GM18511 (cell line): ENCODE measurements at regions not wholly inside any gene's neighbourhood (a gene's known extent, or its start where the extent isn't known, plus 50 kb on each side); places are given as distances from the start of the nearest gene placed in this dataset.
"Not testable (repeated sequence)": the region's sequence is repeated elsewhere in the genome, so short reads cannot be mapped to it uniquely, and the experiment has no call there.

Source experiments
- ATAC-seq: cut with Tn5 transposase; IDR thresholded peaks from one replicate; pipeline ENCODE4 v1.9.1; 2021; ENCODE audit warnings: mild to moderate bottlenecking, moderate library complexity; ENCODE audit not compliant: unreplicated experiment

DNA sequence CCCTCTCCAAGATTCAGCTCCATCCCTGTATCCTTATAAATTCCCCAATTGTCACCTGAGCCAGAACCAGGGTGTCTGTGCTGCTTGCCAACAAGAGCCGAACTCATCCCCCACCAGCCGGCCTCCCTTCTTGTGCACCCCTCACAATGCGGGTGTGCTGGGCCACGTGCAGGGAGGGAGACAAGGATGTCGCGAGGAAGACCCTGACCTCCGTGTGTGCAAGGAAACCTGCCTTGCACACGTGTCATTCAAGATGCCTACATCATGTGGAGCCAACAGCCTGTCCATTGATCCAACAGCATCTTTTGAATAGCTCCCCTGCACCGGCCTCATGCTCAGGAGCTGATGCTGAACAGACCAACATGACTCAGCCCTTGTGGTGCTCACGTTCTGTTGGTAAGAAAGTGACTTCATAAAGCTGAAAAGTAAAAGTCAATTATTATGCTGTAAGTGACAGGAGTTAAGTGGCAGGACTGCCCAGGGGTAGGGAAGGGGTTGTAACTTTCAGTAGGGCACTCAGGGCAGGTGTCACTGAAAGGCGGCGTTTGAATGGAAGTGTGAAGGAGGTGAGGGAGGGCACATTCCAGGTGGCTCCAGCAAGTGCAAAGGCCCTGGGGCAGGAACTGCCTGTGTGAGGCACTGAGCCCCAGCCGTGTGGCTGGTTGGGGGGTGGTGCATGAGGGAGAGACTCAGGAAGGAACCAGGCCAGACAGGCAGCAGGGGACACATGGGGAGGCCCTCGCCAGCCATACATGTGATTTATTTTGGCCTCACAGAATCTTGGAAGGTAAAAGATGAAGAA is 302.2 kb downstream of the FOXL1 start:
- ATAC-seq, result no peak

DNA sequence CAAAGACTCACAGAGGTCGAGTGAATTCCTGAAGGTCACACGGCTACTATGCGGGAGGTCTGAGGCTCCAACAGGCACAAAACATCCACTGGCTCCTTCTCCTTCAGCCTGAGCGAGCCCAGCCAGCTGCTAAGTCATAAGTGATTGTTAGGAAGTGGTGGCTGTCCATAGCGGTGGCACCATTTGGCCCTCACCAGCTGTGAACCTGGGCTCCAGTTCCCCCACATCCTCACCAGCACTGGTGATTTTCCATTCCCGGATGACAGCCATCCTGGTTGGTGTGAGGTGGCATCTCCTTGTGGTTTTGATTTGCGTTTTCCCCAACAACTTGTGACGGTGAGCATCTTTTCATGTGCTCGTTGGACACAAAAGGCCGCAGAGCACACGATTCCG is 302.8 kb downstream of the FOXL1 start:
- no peak for ATAC-seq

DNA sequence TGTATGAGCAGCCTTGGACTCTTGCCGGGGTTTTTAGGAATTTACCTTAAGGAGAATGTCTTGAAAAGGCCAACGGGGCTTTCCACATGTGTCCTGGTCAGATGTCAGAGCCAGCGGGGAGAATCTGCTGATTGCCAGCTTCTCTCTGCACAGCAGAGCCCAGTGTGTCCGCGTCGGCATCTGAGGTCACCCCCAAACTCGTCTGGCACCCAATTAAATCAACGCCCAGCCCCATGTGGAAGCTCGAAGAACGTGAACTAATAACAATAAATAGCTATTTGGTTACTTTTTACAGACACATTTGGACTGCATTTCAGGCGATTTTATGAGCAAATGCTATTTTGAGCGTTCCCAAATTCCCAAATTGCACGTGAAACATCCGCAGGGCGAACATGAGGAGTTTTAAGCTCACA is 303.5 kb downstream of the FOXL1 start:
- ATAC-seq, result no peak

DNA sequence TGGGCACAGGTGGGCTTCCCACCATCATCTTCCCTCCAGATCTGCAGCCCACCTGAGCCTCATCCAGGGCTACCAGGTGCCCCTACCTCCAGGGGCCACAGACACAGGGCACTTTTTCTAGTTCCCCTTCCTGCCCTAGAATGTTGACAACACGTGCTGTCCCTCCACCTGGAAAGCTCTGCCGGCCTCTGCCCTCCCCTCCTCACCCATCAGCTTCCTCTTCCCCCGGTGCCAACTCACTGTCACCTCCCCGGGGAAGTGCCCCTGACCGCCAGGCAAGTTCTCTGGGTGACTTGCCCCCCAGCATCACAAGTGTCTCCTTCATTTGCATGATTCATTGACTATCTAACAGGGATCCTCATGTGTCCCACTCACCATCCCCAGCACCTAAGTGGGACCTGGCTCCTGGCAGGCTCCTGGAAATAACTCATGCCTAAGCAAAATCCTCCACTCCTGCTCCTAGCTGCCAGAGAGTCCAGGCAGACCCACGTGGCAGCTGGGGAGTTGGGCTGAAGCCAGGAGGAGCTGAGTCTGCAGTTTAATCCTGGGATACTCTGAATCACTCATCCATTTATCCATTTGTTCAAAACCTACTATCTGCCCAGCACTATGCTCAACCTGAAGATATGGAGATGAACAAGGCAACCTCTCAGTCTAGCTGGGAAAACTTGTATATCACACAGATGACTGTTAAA is 304.4 kb downstream of the FOXL1 start:
- no peak for ATAC-seq

DNA sequence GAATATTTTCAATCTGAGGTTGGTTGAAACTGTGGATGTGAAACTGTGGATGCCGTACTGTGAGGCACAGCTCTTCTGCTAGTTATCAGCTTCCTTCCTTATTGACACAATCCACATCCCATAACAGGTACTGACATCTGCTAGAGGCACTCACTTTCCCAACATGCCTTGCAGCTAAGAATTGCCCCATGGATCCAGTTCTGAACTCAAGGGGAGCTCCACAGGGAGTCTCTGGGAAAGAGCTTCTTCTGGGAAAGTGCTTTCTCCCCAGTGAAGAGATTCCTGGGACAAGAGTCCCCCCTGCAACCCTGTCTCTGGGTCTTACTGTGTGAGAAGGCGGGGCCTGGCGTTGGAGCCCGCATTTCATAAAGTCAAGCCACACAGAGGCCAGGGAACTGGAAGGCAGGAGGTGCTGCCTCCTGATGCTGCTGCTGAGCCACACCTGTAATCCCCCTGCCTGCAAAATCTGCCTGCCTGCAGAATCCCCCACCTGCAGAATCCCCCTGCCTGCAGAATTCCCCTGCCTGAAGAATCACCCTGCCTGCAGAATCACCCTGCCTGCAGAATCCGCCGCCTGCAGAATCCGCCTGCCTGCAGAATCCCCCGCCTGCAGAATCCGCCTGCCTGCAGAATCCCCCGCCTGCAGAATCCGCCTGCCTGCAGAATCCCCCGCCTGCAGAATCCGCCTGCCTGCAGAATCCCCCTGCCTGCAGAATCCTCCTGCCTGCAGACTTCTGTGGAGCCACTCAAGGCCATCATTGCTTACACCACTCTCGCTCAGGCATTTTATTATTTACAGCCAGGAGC is 305.4 kb downstream of the FOXL1 start:
- ATAC-seq, result no peak

DNA sequence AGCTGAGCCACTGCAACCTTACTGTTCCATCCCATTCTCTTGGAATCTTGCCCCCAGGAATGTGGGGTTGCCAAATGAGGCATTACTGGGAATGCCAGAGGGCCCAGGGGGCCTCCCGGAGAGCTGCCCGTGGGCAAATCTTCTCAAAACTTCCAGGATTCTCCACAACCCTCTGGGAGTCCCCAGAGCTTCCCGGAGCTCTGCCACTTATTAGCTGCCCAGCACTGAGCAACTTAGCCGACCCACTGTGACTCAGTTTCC is 306.0 kb downstream of the FOXL1 start:
- no peak for ATAC-seq

DNA sequence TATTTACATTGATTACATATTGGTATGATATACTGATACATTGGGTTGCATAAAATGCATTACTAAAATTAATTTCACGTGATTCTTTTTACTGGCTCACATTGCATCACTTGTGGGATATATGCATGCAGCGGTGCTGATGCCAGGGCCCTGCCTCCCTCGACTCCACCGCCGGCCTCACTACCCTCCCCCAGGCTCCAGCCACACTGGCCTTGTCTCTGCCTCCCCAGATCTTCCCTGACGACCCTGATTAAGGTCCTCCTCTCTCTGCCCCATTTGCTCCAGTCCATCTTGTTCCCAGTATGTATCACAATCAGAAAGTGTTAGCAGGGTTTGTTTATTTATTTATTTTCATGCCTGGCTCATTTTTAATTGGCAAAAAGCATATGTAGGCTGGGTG is 306.8 kb downstream of the FOXL1 start:
- no peak for ATAC-seq

DNA sequence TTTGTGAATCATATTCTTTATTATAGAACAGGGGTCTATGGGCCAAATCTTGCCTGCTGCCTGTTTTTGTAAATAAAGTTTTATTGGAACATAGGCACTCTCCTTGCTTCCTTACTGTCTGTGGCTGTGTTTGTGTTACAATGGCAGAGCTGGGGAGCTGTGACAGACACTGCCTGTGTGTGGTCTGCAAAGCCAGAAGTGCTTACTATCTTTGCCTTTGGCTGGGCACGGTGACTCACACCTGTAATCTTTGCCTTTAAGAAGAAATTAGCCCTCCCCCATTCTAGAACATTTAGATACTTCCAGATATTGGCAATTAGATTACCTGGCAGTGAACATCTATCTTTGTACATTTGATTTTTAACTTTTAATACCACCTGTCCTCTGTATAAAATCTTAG is 308.3 kb downstream of the FOXL1 start:
- ATAC-seq, result no peak

DNA sequence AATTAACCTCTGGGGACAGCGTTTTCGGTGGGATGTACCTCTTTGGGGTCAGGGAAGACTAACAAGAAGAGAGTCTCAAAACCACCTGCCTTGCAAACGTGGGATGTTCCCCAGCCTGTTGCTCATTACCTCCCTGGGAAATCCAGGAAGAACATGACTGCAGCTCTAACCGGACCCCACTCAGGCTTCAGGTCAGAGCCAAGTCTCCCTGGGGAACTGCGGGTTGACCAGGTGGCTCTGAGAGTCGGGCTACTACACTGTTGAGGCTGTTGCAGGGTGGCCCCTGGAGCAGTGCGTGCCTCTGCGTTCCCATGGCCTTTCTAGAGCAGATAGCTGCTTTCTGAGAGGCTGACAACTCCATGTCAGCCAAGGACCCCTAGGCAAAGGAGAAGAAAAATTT is 309.1 kb downstream of the FOXL1 start:
- ATAC-seq, result no peak

DNA sequence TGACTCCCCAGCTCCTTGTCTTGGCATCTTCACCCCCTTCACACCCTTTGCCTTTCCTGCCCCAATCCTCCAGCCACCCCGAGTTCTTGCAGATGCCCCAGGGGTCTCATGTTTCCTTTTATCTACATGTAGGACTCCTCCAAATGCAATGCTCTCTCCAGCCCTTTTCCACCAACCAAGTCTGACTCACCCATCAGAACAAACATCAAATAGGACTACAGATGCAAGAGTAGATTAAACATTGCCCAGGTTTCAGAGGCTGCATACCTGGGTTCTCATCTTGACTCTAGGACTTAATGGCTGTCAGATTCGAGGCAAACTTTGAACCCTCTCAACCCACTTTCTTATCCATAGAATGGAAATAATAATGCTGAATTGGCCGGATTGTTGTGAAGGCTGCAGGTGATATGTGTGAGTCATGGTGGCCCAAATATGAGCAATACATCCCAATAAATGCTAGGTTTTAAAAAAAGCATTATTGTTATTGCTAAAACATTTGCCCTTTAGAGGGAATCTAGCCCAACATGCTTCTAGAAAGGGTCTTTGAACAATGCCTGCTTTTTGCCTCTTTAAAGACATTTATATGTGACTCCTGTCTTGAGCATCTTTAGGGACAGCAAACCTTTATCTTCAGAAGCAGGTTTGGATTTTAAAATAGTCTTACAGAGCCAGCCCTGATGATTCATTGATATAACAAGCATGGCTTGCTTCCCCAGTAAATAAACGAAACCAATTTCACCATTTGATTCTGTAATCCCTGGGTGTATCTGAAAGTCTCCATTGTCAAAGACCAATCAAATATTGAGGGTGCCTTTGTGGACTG is 310.1 kb downstream of the FOXL1 start:
- no peak for ATAC-seq

DNA sequence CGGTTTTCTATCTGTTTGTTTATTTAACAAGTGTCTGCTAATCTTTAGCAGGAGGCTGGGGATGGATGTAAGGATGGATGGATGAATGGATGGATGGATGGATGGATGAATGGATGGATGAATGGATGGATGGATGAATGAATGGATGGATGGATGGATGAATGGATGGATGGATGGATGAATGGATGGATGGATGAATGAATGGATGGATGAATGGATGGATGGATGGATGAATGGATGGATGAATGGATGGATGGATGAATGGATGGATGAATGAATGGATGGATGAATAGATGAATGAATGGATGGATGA is 310.7 kb downstream of the FOXL1 start:
- not testable (repeated sequence) for ATAC-seq

DNA sequence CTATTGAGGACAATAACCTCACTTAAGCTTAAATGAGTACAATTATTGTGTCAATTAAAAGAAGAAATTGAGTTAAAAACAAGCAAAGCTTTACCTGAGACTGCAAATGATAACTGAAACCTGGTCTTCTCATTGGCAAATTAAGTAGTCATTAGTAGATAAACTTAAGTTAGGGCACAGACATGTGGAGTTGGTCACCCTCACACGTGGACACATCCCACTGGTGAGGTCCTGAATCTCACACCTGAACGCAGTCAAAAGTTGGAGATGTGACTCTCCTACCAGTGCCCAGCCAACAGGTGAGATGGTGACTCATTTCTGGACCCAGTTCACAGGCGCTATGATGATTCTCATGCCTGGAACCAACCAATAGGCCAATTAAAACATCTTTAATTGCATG is 311.6 kb downstream of the FOXL1 start:
- ATAC-seq, result no peak

DNA sequence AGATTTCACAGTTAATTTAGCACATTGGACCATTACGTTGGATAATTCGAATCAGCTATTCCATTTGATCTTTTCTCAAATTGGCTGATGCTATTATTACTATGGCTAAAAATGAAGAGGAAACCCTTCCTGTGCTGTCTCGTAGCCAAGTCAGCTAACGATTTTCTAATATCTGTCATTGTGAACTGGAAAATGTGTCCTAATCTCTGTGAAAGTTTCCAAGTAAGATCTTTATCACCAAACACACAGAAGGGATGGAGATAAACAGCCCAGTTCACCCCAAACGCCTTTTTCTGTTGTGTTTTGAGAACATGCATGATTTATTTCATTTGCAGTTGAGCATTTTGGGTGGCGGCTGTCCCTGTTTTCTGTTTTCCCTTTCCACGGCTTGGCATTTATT is 312.8 kb downstream of the FOXL1 start:
- no peak for ATAC-seq

DNA sequence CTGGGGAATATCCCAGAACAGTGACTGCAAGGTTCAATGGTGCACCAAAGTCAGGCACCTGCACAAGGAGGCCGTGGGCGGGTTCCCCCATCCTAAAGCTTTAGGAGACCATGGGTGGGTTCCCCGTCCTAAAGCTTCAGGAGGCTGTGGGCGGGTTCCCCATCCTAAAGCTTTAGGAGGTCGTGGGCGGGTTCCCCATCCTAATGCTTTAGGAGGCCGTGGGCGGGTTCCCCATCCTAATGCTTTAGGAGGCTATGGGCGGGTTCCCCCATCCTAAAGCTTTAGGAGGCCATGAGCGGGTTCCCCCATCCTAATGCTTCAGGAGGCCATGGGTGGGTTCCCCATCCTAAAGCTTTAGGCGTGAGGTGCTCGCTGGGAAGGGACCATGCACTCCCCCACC is 313.3 kb downstream of the FOXL1 start:
- no peak for ATAC-seq

DNA sequence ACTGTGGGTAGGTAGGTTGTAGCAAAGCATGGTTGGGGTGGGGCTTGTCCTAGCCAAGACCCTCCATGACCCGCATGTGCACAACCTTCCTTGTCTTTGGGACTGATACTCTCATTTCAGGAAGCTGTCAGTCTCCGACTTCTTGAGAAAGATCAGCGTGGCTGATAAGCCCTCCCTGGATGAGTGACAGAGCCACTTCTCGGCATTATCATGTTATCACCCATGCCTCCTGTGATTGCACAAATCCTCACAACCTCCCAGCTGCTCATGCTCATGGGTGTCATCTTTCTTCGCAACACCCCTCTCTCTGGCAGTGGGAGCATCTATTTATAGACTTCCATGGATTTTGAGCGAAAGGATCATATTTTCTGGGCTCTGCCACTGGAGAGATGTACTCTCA is 314.2 kb downstream of the FOXL1 start:
- ATAC-seq, result no peak

DNA sequence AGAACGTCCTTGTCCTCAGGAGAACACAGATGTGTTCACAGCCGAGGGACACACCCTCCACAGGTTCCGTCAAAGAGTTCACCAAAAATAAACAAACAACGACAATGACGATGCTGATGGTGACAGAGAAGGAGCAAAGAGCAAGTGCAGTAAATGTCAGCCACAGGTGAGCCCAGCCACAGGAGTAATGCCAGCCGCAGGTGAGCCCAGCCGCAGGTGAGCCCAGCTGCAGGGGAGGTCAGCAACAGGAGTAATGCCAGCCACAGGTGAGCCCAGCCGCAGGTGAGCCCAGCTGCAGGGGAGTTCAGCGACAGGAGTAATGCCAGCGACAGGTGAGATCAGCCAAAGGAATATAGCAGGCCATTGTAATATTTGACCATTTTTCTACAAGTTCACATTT is 315.2 kb downstream of the FOXL1 start:
- ATAC-seq, result no peak

DNA sequence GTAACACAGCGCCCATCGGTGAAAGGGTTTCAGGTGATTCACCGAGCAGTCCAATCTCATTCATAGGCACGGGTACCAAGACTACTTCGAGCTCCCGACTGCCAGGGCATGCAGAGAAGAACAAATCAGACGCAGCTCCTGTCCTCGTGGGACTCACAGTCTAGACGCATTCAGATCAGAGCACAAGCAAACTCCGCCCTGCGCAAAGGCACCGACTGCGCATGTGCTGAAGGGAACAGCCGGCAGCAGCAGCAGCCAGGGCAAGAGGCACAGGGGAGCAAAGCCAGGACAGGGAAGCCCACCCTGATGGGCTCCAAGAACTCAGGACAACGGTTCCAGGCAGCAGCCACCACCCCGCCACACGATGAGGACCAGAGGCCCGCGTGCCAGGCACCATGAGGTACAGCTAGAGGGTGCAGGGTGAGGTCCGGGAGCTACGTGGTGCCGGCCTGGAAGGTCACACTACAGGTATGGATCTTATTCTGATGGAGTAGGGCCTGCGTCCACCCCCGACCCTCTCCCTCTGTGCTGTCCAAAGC is 315.7 kb downstream of the FOXL1 start:
- ATAC-seq, result no peak

DNA sequence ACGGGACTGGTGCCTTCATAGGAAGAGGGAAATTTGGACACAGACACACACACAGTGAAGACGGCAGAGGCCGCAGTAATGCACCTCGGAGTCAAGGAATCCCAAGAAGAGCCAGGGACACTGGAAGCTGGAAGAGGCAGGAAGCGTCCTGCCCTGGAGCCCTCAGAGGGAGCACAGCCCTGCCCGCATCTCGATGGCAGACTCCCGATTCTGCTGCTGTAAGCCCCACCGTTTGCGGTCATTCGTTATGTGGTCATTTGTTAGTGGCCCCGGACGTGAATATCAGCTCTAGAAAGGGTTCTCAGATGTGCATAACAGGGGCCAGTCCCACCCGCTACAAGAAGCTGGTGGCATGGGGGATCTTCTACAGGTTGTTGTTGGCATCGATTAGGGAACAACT is 316.6 kb downstream of the FOXL1 start:
- ATAC-seq, result no peak

DNA sequence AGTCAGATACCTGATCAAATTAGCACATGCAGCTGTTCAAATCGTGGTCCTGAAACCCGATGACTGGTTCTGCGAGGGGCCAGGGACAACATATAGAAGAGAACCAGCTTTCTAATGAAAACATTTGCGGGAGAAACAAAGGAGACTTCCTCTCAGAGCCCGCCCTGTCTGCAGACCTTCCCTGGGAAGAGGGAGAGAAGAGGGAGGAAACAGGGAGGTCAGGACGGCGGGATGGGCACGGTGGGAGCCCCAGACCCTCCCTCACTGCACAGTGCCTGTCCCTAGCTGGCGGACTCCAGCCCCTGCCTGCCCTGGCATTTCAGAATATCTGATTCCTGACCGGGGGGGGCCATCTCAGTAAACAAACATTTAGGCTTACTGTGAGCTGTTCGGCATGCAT is 317.3 kb downstream of the FOXL1 start:
- ATAC-seq, result no peak

DNA sequence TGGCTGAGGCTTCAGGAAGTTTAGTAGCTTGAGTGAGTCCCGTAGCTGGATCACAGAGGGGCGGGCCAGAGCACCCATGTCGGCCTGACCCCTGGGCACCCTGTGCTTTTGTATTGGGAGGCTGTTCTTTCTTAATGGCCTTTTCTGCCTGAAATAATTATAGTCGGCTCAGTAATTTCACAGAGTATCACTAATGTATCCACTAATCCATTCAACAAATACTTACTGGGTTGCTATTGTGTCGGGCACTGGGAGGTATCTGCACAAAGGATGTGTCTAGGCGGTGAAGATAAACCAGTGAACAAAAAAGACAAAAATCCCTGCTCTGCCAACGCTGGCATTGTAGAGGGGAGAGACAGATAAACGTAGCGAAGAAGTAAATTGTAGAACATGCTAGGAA is 318.6 kb downstream of the FOXL1 start:
- ATAC-seq, result no peak

DNA sequence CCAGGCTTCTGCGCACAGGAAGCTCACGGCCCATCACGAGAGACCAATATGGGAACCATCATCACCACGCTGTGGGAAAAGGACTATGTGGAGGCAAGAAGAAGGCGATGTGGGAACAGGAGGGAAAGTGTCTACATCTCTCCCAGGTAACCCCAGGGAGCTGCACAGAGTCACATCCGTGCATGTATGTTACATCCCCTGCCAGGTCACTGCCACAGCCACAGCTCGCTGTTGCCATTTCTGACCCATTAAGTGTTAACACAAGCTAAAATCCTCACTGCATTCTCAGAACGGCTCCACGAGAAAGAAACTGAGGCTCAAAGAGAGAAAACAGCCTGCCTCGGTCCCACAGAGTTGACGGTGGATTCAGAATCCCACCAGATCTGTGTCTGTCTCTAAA is 319.1 kb downstream of the FOXL1 start:
- ATAC-seq, result no peak
